ENCODE measurements at regions not wholly inside any gene's neighbourhood (a gene's known extent, or its start where the extent isn't known, plus 50 kb on each side); places are given as distances from the start of the nearest gene placed in this dataset.

GRCh38 chr1:114335273-114335672 is 175.7 kb downstream of the TRIM33 start:
- TF ChIP-seq, protein P1, sequence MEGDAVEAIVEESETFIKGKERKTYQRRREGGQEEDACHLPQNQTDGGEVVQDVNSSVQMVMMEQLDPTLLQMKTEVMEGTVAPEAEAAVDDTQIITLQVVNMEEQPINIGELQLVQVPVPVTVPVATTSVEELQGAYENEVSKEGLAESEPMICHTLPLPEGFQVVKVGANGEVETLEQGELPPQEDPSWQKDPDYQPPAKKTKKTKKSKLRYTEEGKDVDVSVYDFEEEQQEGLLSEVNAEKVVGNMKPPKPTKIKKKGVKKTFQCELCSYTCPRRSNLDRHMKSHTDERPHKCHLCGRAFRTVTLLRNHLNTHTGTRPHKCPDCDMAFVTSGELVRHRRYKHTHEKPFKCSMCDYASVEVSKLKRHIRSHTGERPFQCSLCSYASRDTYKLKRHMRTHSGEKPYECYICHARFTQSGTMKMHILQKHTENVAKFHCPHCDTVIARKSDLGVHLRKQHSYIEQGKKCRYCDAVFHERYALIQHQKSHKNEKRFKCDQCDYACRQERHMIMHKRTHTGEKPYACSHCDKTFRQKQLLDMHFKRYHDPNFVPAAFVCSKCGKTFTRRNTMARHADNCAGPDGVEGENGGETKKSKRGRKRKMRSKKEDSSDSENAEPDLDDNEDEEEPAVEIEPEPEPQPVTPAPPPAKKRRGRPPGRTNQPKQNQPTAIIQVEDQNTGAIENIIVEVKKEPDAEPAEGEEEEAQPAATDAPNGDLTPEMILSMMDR (IDR thresholded peaks at IDR 0.05), result no peak
- TF ChIP-seq SMC3 (IDR thresholded peaks at IDR 0.05; ENCODE audit: low read depth, low read length), result no peak
- TF ChIP-seq, protein P2, sequence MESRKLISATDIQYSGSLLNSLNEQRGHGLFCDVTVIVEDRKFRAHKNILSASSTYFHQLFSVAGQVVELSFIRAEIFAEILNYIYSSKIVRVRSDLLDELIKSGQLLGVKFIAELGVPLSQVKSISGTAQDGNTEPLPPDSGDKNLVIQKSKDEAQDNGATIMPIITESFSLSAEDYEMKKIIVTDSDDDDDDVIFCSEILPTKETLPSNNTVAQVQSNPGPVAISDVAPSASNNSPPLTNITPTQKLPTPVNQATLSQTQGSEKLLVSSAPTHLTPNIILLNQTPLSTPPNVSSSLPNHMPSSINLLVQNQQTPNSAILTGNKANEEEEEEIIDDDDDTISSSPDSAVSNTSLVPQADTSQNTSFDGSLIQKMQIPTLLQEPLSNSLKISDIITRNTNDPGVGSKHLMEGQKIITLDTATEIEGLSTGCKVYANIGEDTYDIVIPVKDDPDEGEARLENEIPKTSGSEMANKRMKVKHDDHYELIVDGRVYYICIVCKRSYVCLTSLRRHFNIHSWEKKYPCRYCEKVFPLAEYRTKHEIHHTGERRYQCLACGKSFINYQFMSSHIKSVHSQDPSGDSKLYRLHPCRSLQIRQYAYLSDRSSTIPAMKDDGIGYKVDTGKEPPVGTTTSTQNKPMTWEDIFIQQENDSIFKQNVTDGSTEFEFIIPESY (IDR thresholded peaks at IDR 0.05; ENCODE audit: borderline replicate concordance, low read depth), result no peak
- TF ChIP-seq, protein P3, sequence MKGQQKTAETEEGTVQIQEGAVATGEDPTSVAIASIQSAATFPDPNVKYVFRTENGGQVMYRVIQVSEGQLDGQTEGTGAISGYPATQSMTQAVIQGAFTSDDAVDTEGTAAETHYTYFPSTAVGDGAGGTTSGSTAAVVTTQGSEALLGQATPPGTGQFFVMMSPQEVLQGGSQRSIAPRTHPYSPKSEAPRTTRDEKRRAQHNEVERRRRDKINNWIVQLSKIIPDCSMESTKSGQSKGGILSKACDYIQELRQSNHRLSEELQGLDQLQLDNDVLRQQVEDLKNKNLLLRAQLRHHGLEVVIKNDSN (IDR thresholded peaks at IDR 0.05; ENCODE audit: borderline replicate concordance, low read depth), result no peak
- no peak for TF ChIP-seq RFX5 (IDR thresholded peaks at IDR 0.05; ENCODE audit: low read length)
